GM19372 (cell line): ENCODE measurements at regions not wholly inside any gene's neighbourhood (a gene's known extent, or its start where the extent isn't known, plus 50 kb on each side); places are given as distances from the start of the nearest gene placed in this dataset.
"Not testable (repeated sequence)": the region's sequence is repeated elsewhere in the genome, so short reads cannot be mapped to it uniquely, and the experiment has no call there.

ENCODE experiments used
- ATAC-seq: cut with Tn5 transposase; IDR thresholded peaks from one replicate; pipeline ENCODE4 v1.9.1; 2021; ENCODE audit warnings: mild to moderate bottlenecking, low read depth, moderate library complexity; ENCODE audit not compliant: unreplicated experiment

DNA sequence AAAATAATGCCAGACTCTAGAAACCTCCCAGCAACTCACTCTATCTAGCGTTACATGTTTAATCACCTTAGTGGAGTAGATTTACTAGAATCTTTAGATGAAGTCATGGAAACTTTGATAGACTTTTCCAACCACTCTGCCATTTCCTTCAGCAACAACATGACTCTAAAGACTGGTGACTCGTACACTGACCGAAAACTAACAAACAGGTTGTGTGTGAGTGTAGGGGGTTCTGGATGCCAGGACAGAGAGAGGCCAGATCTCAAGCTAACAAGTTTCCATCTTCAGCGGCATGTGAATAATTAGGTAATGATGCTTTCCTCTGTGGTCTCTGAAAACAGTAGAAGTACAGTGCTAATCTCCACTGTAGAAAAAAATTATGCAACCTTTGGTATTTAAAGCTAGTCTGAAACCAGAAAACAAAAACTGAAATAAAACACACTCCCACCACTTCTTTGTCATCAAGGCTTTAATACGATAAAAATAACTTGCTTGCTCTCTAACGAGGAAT, 286.4 kb downstream of the PRDM5 start:
- ATAC-seq, result no peak

DNA sequence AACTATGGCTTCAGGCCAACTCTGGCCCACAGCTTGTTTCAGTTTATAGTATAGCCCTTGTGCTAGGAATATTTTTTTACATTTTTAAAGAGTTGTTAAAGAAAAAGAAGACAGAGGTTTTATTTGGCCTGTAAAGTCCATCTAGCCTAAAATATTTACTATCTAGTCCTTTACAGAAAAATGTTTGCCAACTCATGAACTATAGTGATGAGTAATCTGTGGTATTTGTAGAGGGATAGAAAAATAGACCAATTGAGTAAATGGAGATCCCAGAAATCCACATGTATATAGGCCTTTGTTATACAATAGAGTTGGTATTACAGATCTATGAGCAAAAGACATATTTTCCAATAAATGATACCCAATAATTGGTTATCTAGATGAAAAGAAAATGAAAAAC, 288.7 kb downstream of the PRDM5 start:
- ATAC-seq, result no peak

DNA sequence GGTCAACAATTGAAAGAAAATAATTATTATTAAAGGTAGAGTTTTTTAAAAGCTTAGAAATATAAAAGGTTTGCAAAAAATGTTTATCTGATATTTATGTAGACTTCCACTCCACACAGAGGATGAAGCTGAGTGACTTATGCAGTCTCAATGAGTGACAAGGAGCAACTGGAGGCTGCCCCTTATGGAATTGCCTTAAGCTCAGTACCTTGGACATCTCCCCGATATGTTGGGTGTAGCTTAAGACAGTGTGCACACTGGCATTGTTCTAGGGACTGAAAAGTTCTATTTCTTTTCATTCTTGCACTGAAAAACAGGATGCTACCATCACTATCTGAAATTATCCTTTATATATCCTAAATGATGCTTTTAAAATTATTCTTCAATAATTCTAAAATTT, 292.1 kb downstream of the PRDM5 start:
- no peak for ATAC-seq

DNA sequence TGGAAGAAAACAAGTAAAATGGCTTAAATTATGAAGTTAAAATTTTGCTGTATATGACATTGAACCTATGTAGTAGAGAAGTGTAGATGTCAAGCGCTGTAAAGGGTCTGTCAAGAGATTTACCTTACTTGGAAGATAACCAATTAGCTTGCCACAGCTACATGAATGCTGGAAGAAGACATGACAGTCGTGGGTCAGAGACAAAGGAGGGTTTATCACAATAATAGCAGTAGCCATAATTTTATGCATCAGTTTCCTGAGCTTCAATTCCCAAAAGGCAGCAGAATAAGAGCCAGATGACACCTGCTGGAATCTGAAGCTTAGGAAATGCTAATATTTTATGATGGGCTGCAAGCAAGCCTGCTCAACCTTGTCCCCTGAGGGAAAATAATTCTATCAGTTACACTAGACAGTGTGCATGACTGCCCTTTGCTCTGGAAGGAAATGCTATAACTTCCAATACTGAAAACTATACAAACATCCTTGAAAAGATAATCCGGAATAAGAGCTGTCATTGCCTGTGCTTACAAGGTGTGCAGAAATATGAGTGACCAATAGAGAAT, 292.9 kb downstream of the PRDM5 start:
- ATAC-seq, result no peak

DNA sequence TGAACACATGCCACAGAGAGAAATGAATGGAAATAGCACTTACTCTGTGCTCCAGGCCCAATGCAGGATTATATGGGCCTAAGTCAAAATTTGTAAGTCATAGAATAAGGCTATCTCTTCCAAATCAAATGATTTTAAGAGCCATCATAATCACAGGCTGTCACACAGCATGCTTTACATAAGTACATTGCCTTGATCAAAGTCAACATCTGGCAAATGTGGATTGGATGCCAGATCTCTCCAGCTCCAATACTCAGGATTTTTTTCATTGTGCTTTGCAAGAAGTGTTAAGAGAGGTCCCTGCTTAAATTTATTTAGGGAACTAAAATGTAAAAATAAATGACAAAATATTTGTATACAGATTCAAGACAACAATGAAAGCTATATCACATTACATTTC, 299.9 kb downstream of the PRDM5 start:
- no peak for ATAC-seq

DNA sequence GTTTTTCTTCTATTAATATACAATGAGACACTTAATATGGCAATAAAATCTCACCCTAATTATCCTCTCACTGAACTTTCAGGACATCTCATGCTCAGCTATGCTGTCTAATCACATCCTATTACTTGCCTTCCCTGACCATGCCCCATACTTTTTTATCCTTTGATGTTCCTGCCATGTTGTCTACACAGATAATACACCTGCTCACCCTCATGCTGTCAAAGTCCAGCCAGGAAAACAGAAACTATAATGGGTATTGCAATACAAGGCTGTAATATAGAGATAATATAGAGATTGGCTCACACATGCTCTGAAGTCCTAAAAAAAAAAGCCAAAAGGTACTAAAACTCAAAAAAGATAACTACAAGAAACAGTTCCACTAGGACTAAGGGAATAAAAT, 305.4 kb downstream of the PRDM5 start:
- ATAC-seq, result no peak

DNA sequence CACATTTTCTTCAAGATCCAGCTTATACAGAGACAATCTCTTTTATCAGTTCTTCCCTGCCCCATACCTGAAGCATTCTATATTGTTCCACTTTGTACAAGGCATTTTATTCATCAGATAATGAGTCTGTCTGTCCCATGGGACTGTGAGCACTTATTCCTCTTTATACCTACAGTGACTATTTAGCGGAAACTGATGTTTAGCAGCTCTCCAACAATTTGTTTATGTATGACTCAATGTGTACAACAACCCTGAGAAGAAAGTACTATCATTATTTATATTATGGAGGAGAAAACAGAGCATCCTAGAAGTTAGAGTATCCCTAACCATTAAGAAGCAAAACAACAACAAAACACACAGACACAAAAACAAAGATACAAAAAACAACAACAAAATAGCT, 306.5 kb downstream of the PRDM5 start:
- no peak for ATAC-seq

DNA sequence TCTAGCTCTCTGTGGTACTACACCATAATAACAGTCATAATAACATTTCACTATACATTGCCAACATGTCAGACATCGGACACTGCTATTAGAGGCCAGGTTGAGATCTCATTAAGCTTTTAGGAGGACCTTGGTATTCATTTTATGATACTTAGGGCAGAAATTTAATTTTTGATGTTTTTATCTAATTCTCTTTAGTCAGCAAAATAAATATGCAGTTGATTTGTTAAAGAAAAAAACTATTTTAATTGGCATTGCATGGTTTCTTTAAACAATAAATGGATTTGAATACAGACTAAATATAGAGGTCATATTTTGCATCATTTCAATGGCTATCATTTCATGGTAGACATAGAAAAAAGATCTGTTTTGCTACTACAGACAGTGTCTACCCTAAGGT, 308.7 kb downstream of the PRDM5 start:
- no peak for ATAC-seq

DNA sequence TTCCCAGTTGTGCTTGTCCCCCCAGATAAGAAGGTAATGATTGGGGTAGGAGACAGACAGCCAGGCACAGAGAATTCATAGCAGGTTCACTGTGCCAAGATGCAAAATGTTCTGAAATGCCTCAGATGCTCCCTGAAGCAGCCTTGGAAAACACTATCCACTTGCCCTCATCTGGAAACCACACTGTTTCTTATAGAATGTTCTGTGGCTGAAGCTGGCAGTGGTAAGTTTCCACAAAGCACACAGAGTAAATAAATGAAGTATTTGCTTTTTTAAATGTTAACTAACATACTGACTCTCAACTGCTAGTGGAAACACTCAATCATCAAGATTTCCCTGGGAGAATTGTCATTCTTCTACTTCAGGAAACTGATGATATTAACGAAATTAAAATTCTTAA, 311.4 kb downstream of the PRDM5 start:
- ATAC-seq, result no peak

DNA sequence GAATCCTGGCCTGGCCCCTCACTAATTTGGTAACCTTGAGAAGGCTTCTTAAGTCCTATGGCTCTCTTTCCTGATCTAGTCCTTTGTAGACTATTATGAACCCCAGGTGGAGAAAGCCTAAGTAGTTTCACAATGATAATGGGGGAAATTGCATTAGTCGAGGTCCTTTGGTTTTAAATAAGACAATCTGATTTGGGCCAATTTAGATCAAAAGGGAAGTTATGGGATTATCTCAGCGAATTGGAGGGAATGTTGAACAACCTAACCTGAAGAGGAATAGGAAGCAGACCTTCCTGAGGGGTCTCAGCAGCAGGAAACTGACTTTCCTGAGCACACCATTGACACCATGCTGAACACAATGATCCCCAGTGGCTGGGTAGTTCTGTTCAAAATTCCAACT, 331.5 kb downstream of the PRDM5 start:
- no peak for ATAC-seq

DNA sequence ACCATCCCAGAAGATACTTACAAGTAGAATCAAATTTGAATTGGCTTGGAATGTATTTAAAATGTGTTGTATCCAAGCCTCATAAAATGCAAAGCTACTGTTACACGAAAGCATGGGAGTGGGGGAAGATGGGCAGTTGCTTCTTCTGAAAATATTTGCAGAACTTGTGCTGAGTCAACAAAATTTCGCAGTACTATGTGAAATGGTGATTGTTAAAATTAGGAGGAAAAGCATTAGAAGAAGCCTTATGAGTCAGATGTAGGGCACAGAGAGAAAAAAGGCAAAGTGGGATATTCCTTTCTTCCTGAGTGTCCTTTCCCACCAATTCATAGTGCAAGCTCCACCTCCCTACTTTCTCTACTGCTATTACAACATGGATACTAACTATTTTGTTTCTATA, 332.7 kb downstream of the PRDM5 start:
- no peak for ATAC-seq

DNA sequence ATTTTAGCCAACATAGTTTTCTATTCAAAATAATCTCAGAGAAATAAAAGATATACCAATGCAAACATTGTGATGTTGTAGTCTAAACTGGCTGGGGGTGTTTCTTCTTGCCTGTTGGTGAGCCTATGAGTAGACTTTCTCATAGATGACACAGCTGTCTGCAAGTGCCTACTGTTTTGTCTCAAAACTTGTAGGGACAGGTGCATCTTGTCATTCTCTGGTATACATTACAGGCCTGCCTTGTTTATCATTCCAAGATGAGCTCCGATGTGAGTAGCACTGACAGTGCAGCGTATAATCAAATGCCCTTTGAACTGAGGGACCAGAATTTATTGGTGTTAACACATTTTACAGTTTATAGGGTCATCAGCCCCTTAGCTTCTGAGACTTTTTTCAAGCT, 353.8 kb downstream of the PRDM5 start:
- ATAC-seq, result no peak

DNA sequence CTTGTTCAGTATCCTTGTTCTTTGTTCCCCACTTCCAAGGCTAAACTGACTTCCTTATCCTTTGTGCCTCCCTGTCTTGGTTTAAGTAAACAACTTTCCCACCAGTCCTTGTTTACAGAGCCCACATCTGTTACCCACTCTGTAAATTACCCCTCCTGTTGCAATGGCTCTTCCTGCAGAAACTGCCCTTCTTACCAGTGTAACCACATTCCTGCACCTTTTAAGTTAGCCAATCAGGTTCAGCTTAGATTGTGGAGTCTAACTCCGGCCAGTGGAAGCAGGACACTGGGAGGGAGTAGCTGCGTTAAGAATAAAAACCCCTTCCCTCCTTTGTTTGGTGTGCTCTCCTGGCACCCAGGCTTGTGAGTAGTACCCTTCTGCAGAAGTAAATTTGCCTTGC, 360.9 kb downstream of the PRDM5 start:
- ATAC-seq, result no peak

DNA sequence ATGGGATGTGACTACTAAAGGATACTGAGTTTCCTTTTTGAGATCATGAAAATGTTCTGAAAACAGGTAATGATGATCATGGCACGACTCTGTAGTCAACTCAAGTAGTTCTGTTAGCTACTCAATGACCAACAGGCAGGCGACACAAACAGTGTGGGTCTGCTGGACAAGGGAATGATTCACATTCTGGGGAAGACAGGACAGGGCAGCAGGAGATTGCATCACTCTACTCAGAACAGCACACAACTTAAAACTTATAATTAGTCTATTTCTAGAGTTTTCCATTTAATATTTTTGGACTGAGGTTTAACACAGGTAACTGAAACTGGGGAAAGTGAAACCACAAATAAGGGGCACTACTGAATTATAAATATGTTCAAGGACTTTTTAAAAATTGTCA, 365.2 kb downstream of the PRDM5 start:
- ATAC-seq, result no peak

DNA sequence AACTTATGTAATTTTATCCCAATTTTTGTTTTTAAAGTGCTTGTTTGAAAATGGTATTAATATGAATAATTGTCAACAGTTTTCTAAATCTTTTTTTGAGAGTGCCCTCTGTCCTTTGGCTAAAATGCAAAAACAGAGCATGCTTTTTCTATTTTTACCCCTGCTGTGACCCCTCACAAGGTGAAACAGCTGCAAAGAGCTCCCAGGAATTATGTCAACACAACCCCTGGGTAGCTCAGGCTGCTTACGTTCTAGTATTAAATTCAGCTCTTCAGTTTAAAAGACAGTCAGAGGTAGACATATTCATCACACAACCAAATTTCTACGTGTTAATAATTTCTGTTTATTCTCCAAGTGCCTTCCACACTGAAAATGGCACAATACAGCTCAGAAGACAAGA, 367.5 kb downstream of the PRDM5 start:
- no peak for ATAC-seq

DNA sequence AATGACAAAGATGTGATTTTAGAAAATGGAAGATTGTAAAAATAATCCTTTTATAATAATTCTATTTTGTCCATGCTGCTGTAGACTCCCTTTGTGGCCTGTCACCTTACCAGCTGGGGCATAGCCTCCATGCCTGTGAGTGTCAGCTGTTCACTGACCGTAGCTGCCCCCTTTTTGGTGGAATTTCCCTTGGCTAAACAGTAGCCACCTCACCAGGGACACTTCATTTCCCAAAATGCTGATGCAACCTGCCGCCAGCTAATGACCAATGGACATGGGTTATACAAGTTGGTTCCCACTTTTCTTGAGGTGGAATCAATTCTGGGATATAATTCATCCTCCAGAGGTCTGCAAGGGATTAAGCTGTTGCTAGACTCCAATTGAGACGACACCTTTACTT, 368.4 kb downstream of the PRDM5 start:
- ATAC-seq, result no peak

DNA sequence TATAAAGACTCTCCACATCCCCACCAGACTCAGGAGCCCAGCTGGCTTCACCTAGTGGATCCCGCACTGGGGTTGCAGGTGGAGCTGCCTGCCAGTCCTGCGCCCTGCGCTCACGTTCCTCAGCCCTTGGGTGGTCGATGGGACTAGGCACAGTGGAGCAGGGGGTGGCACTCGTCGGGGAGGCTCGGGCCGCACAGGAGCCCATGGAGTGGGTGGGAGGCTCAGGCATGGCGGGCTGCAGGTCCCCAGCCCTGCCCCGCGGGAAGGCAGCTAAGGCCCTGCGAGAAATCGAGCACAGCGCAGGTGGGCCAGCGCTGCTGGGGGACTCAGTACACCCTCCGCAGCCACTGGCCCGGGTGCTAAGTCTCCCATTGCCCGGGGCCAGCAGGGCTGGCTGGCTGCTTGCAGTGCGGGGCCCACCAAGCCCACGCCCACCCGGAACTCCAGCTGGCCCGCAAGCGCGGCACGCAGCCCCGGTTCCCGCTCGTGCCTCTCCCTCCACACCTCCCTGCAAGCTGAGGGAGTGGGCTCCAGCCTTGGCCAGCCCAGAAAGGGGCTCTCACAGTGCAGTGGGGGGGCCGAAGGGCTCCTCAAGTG, 371.8 kb downstream of the PRDM5 start:
- not testable (repeated sequence) for ATAC-seq

DNA sequence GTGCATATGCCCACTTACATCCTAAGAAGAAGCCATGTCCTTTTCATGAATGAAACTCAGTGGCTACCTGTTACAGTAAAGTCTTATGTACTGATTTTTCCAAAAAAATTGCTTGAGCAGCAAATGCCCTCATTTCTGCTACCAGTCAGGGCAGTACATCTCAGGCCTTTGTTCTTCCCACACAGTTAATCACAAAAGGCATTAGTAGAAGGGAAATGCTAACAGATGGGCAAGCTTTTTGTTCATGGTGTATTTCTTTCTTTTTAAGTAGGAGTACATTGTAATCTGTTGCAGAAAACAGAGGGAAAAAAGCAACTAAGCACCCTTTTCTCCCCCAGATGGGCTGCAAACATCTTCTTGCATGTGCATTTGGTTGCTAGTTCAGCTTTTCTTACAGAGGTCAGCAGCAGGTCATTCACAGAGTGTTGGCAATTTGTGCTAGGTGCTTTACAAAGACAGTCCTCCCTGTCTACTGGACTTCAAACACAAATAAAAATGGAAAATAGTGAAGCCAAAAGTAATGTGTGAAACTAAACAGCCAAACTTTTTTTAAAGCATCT, 373.4 kb downstream of the PRDM5 start:
- no peak for ATAC-seq

DNA sequence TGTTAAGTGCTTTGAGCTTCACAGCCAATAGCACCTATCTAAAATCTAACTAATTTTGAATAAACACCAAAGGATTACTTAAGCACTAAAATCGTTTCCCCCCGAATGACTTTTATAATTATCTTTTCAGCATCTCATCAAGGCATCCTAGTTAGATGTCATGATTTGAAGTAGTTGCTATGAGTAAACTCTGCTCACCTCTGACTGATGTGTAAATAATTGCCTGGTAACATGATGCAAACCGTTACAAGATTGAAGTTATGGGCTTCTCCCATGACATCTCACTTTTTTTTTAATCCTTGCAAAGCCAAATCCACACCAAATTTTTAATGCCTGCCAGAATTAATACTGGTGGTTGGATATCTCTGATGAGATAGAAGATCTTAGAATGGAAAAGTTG, 377.1 kb downstream of the PRDM5 start:
- ATAC-seq, result no peak

DNA sequence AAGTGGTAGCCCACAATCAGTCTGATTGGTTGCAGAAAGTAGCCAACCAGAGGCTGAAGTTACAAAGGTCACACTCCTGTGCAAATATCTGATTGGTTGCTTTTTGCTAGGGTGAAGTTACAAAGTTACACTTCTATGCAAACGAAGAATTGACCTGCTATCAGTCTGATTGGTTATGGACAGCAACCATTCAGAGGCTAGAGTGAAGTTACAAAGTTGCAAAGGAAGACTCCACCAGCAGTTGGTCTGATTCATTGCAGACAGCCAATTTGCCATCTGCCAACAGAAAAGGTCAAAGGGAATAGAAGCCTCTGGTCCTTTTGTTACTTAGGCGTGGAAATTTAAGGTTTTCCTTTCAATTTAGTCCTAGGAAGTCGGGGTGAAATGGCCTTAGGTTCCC, 377.7 kb downstream of the PRDM5 start:
- no peak for ATAC-seq

DNA sequence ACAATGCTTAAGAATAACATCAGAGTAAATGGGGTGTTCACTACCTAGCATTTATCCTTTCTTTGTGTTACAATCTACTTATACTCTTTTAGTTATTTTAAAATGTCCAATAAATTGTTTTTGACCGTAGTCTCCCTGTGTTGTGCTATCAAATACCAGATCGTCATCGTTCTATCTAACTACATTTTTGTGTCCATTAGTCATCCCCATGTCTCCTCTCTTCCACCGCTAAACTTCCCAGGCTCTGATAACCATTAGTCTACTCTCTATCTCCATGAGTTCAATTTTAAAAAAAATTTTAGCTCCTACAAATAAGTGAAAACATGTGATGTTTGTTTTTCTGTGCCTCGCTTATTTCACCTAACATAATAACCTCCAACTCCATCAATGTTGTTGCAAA, 381.9 kb downstream of the PRDM5 start:
- no peak for ATAC-seq

DNA sequence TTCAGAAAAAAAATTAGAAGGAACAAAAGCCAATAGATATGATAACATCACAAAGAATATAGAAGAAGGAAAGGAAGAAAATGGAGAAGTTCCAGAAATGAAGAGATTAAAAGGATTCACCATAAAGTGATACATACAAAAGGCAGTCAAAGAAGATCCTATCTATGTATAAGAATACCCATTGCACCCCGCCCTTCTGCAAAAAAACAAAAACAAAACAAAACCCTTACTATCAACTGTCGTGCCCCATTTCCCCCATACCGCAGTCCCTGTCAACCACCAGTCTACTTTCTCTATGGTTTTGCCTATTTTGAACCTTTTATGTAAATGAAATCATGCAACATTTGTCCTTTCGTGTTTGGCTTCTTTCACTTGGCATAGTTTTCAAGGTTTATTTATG, 385.6 kb downstream of the PRDM5 start:
- no peak for ATAC-seq
